ENCODE measurements at regions not wholly inside any gene's neighbourhood (a gene's known extent, or its start where the extent isn't known, plus 50 kb on each side); places are given as distances from the start of the nearest gene placed in this dataset.

DNA sequence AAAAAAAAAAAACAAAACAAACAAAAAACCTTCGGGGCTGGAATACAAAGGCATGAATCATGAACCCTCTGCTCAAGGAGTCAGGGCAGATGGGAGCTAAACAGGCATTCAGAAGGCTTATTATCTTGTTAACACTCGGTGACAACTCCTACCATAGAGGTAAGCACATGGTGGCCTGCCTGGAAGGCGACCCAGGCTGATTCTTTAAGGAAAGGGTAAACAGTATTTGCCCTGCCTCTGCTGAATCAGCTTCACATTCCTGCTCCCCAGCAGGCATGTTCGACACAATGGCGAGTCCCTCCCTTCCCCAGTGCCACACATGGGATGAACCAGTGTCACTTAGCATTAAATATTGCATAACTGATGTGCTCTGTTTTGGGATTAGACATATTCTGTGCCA lies 191.9 kb downstream of the ARL4C start:
- DNase-seq, result no peak

DNA sequence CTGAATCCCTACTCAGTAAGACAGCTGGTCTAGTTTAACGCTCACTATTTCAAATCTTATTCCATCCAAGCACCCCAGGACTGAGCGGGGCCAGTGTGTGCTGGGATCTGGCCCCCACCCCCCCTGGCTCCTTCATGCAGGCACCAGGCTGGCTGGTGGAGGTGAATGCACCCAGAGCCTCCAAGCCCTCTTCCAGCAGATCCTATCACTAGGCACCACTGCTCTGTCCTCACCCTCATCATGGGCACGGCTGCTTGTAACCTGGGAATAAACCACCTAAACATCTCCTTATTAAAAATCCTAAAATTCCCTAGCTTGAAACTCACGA lies 194.3 kb downstream of the ARL4C start:
- no peak for DNase-seq

DNA sequence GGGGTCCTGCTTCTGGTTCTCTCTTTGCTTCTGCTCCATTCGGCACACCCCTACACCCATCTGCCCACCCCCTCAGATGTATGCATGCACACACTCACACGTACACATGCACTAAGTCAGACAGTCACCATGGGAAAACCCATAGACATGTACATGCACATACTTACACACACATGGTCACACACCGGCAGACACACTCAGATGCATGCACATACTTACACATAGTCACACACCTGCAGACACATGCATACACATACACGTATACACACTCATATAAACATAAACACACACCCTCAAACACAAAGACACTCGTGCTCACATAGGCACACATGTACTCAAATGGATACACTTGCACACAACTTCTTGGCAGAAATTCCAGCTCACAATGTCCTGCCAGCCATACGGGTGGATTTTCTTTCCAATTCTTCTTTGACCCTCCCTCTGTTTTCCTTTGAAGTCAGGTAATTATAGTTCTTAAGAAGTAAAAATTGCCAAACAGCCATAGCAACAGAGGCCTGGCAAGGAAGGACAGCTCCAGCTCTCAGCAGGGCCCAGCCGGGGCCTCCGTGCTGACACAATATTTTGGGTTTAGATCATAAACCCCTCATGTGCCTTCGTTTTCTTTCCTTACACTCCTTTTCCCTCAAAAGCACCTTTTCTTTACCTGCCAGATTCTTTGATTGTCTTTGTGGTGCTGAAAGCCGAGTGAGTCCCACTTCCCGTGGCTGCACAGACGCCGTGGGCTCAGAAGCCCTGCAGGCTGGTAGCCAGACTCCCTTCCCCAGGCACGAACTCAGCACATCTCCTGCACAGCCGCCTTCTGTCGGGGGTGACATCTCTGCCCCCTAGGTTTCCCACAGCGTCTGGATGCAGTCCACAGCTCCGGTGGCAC lies 195.7 kb downstream of the ARL4C start:
- no peak for DNase-seq

DNA sequence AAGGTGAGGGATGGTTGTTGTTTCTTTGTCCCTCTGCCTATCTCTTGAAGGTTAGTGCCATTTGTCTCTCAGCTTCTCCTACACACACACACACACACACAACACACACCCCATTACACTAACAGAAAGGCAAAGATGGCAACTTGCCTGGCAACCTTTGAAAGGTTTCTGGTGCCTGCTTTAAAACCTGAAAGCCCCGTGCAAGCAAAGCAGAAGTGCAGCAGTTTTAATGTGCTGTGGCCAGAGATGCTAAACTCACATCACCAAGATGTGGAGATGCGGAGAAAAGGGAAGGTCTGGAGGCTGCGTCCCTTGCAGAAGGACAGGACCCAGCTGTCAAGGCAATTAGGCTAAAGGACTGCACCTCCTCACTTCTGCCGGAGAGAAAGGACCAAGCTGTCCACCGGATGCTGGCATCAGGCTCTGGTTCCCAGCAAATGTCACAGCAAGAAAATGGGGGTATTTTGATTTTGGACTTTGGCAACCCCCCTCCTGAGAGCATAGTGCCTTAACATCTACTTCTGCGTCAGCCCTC lies 196.4 kb downstream of the ARL4C start:
- DNase-seq, result no peak

DNA sequence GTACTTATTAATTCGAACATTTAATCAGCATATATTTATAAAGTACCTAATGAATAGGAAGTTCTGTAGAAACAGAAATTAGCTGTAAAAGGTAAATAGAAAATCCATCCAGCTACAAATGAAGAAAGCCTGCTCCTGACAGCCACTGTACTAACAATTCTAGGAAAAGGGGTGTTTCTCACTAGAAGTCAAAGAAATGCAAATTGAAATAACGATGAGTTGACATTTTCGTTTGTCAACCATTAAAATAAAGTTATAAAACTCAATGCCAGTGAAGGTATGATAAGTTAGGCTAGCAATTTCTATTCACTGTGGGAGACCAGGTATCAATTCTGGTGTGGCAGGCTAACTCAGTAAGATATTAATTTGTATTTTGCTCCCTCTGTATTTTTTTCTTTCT lies 198.0 kb downstream of the ARL4C start:
- DNase-seq, result no peak

DNA sequence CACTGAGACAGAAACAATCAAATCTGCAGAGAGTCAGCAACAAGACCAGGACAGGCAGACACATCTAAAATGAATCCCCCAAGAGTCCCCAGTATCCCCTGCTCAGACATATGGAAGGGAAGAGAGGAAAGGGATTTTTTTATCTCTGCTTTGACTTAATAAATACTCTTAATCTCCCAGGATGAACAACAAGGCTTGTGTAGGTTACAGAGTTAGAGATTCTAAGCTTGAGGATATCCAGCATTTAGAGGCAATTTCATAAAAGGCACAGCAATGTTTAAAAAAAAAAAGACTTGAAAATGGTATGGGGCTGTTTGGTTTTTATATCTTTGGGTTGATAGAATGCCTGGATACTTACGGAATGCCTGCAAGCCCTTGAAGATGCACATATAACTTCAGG lies 199.9 kb downstream of the ARL4C start:
- DNase-seq, result no peak

DNA sequence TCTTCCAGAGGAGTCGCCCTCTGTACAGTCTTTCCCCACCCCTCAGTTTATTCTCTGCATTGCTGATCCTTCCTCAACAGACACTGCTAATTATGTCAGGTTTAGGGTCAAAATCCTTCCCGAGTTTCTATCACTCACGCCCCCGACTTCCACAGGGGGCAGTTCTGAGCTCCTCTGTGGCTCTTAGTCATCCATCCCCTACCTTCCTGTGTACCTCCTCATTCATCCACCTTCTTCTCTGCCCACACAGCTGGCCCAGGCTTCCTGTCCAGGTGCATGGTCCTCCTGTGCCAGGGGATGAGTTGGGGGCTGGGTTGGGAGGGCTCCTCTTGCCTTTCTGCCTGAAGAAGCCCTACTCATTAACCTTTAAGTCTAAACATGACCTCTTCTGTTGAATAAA lies 202.9 kb downstream of the ARL4C start:
- DNase-seq, result no peak

DNA sequence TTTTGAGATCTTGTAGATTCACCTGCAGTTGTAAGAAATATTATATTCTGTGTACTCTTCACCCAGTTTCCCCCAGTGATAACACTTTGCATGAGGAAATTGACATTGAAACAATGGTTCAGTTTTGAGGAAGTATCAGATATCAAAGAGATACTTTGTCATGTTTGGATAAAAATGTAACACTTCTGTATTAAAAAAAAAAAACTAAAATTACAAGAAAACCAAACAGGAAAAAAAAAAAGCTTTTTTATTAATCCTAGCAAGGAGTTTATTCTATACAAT lies 204.0 kb downstream of the ARL4C start:
- no peak for DNase-seq

DNA sequence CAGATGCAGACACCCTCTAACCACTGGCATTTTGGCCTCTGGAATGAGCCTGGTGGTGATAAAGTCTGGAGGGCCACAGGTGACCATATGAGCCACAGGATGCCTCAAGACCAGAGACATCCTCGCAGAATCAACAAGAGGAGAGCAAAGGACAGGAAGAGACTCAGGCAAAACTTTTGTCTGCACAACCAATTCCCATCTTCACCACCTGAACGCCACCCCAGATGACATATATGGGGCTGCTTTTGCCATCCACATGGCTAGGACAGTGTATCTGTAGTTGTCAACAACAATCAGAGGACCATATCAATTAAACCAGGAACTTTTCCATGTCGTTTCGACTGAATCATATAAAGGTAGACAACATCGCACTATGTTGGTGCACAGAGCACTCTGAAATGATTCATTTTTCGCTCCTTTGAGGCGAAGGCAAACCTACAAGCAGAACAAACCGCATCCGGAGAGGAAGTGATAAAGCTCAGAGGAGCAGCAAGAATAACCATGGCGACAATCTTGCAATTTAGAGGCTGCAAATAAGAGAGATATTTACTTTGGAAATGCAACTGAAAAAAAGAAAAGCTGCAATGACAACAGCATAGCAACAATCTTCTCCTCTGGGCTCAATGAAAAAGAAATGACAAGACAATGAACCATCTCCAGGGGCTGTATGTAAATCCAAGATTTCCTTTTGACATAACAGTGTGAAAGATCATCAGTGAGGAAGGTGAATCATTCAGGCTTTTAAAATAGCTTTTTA lies 204.5 kb downstream of the ARL4C start:
- DNase-seq, result peak in 1 of 2 experiments; percentile 73

DNA sequence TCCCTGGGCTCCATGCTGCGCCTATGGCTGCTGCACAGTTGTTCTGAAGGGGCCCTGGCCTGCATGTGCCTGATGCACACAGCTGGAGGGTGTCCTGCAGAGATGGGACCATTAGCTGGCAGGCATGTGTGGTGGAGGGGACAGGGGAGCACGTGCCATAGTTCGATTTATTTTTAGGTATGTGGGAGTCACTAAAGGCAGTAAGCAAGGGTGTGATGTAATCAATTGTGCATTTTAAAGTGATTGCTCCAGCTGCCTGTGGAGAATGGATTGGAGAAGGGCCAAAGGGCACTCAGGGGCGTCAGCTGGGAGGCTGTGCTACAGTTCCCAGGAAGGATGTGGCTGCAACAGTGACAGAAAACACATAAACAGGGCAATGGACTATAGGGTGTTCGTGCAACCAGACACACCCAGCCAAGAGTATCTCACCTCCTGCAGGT lies 205.1 kb downstream of the ARL4C start:
- DNase-seq, result no peak

DNA sequence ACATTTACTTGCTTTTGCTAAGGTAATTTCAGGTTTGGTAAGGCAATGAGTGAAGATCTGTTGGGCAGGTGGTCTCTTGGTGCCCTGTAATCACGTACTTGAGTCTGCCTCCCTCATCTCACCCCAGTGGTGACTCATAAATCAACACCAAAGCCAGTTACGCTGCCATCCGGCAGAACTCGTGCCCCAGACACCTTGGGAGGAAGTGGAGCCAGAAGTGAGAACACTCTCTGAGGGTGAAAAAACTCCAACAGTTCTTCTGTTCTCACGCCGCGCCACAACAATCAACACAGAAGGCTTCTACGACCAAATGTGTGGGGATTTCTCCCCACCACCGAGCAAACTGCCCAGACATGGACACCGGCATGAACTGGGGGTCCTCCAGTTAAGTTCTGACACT lies 206.2 kb downstream of the ARL4C start:
- DNase-seq, result peak; percentile 52 to 86

DNA sequence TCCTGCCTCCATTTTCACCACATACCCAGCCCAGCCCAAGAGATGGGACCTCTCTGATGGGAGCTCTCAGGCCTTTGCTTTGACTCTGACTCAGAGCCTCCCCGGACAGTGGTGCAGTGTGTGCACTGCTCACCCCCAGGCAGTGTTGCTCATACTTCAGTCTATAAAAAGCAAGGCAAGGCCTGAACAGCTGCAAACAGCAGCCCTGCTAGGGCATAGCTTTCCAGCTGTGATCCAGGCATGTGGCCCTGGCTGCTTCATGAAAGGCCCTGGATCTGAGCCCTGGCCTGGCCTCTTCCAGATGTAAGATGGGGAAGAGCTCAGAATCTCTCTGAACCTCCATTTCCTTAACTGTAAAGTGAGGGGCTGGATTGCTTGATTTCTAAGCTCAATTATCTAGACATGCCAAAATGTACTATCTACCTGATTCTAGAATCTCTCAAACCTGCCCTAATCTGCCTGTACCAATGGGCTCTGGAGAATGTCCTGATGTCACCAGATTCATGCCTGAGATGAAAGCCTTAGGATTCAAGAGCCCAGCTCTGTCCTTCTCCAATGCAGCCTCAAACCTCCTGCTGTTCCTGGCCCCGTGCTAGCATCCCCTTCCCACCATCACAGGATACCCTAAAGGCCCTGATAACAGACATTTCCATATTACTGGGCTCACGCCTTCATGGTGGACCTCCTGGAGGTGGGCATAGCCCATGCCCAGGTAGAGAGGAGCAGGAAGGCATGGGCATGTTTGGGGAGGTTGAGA lies 206.9 kb downstream of the ARL4C start:
- peak in 1 of 2 experiments; percentile 55 for DNase-seq

DNA sequence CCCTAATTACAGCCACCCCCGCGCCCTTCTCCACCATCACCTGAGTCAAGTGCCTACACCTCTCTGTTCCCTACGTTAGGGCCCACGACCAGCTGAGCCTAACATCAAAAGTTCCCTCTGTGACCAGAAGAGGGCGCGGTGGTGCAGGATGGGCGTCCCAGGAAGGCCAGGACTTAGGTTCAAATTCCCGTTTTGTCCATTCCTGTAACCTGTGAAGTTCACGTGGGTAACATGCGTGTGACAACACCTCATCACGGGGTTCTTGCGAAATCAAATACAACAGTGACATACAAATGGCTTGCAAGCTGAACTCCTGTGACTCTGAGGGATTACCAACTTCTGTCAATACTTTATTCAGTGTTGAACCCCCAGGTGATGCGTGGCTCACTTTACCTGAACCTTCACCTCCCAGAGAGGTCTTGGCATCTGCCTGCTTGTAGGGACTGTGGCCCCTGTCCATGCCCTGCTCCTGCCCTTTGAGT lies 207.9 kb downstream of the ARL4C start:
- peak; percentile 63 to 65 for DNase-seq

DNA sequence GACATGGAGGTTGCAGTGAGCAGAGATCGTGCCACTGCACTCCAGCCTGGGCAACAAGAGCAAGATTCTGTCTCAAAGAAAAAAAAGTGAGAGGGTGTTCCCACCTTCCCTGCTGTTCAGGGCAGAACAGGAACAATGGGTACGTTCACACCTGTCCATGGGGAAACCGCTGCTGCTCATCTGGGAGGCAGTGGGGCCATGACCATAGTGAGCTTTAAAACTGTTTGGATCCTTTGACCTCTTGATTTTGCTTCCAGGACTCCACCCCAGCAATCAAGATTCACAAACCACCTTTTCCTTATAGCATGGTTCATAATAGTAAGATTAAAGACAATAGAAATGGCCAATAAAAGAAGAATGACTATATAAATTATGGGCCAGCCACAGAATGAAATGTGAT lies 209.2 kb downstream of the ARL4C start:
- DNase-seq, result no peak

DNA sequence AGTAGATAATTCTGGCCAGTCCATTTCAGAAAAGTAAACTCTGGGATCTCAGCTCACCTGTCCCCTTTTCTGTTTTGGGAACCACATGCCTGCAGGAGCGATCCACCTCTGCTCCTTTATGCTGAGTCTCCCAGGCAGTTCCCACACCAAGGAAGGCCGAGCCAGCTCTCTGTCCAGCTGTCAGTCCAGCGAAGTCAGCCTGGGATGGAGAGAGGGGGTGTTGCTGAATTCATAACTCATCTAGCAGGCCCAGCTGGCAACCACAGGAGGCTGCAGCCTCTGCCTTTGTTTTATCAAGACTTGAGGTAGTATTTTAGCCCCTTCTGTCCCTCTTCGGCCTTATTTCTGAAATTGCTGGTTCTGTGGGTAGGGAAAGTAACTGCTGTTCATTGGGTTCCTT lies 209.9 kb downstream of the ARL4C start:
- no peak for DNase-seq

DNA sequence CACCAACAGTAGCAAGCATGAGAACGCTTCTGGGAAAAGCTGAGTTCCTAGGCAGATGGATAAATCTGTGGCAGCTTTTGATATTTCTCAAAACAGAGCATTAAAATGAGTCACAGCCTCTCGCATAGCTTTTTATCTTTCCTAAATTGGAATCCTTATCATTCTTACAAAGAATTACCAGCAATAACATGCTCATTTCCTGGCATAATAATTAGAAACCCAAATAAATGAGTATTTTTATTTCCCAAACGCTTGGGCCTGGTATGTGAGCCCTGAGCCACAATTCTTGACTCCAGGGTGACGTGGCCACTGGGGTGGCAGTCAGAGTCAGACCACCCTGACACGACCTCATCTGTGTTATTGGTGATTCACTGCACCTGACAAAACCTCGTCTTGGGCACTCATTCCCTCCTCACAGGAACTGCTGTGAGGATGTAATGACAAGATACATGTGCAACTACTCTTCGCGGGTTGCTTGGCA lies 210.7 kb downstream of the ARL4C start:
- DNase-seq, result no peak

DNA sequence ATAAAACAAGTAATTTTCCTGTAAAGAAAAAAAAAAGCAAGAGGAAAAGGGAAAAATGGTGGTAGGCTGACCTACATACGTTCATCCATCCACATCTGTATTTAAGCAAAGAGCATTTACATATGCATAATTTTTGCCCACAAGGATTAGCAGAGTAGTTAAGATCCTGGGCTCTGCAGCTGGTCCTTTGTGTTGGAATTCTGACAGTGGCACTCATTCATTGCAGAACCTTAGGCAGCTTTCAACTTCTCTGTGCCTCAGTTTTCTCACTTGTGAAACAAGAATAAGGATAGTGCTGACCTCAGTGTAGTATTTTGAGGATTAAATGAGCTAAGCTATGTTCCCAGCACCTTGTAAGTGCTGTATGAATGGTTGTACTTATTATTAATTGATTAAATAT lies 211.3 kb downstream of the ARL4C start:
- DNase-seq, result no peak

DNA sequence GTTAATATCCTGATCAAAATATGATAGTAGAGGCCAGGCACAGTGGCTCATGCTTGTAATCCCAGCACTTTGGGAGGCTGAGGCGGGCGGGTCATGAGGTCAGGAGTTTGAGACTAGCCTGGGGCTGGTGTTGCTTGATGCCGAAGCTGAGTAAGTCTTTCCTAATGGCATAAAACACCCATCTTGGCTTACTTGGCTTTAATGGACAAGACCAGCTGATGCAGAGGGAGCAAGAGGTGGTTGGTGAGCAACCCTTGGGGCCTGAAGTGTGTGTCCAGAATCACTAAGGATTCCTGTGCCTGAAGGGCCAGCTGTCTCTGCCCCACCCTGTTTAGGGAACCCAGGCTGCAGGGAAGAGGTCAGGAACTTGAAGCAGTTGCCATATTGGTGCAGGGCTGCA lies 217.2 kb downstream of the ARL4C start:
- DNase-seq, result no peak

DNA sequence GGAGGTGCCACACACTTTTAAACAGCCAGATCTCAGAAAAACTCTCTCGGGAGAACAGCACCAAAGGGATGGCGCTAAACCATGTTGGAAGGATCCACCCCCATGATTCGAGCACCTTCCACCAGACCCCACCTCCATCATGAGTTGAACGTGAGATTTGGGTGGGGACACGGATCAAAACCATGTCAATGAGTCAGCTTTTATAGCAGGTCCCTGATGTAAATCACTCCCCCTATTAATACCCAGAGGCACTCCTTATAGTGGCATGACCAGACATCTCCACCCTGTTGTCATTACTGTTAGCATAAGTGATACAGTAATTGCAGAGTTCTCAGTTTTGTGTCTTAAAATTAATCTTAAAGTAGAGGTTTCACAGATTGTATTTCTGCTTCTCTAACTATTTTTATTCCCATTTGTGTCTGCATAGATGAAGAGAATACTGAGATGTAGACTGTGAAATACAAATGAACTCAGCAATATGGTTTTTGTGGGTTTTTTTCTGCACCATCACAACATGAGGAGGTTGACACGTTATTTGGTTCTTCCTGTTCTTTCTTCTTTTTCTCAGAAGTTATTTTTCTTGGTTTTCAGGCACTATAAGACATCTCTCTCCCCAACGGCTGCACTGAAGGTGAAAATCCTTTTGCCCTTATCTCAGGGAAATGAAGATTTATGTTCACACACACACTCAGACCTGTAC lies 218.2 kb downstream of the ARL4C start:
- DNase-seq, result no peak

DNA sequence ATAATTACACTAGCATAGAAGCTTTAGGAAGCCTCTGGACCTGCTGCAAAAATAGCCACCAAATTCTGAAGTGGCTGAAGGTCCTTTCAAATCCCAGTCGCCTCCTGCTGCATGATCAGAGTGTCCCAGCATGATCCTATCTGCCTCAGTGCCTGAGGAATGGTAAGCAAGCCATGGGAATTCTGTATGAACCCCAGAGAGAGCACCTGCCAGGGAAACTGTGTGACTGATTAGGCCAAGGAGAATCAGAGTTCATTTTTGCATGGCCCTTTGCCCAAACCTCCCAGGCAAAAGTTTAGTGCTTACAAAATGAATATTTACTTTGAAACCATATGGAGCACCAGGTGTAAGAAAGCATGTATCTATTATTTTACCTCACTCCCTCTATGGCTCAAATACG lies 221.4 kb downstream of the ARL4C start:
- DNase-seq, result no peak

DNA sequence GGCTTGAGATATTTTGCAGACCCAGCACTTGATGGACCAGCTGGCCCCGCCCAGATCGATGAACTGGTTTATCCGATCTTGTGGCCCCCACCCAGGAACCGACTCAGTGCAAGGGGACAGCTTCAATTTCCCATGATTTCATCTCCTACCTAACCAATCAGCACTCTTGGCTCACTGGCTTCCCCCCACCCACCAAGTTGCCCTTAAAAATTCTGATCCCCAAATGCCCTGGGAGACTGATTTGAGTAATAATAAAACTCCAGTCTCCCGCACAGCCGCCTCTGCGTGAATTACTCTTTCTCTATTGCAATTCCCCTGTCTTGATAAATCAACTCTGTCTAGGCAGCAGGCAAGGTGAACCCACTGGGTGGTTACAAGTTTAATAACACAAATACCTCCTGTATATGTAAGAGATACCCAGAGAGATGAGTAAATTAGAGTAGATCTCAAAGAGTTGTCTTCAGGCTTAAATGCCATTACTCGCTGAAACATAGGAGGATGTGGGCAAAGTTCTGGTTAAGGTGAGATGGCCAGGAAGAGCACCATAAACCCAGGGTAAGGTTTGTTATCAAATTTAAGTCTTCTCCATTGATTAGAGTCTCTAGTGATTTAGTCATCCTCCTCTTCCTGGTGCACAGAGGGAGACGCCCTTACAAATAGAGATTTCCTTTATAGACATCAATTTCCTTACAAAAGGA lies 222.8 kb downstream of the ARL4C start:
- DNase-seq, result no peak
